DMS114 treated with DMSO at 0.1 percent for 48 hours (cell line): ENCODE measurements at regions not wholly inside any gene's neighbourhood (a gene's known extent, or its start where the extent isn't known, plus 50 kb on each side); places are given as distances from the start of the nearest gene placed in this dataset.

Source experiments
- DNase-seq: peaks from one replicate; lab custom pipeline; 2025; ENCODE audit not compliant: unreplicated experiment; lab: John Stamatoyannopoulos, UW

DNA sequence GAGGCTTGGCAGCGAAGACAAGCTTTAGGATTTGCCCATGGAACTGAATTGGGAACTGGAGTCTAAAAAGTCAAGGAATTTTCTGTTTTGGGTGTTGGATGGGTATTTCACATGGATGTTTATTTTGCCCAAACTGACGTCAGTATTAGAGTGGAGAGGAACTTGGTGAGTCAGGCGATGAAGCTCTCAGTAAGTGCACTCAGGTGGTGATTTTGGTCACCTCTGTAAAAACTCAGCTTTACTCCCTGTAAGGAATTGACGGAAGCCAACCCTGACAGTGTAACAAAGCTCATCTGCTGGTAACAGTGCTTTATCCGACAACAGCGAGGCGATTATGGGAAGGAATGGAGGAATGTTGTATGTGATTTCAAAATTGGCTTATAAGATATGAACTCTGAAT, 77.0 kb upstream of the PGRMC2 start:
- no peak for DNase-seq

- DNase-seq, result no peak
Measured at GRCh38 chr4:128363966-128364365, 76.4 kb upstream of the PGRMC2 start.

DNA sequence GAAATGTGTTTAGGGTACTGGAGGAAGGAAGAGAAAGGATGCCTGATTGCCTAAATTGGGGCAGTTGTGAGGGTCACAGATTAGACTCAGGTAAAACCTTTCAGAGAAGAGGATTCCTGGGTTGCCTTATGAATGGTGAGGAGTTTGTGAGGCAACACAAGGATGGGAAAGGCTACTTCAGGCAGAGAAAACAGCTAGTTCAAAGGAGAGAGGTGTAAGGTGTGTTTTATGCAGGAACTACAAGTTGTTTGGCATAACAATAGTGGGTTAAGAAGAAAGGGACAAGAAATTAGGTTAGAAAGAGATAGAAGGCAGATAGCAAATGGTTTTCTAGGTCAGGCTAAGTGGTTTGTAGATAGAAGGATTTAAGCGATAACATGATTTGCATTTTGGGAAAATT, 75.1 kb upstream of the PGRMC2 start:
- no peak for DNase-seq

DNA sequence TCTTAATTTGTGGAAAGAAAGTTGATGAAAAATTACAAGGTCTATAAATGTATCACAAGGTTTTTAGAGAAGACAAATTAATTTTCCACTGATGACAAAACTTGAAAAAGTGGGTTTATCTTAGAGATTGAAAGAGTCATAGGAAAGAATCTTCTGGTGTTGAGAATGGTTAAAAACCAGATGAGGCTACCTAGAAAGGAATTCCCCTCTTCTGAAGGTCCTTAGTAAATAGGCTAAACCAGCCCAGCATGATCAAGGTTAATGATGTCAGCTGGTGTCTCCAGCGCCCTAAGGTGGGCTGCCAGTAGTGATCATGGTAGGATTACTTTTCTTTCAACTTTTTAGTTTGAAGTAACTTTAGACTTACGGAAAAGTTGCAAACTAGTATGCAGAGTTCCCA, 71.8 kb upstream of the PGRMC2 start:
- DNase-seq, result no peak

DNA sequence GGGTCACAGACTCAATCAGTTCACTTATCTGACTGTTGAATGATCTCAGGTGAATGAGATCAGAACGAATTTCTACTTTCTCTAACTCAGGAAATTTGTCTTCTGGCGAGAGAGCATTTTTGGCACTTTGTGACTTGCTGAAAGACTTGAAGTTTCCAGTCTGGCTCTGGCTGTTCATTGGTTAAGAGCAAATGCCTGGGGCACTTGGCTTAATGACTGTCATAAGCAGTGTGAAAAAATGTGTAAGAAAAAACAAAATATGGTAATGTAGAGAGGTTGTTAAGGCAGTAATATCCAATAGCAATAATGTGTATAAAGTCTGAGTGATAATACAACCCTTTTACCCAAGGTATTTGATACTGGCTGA, 71.3 kb upstream of the PGRMC2 start:
- no peak for DNase-seq

DNA sequence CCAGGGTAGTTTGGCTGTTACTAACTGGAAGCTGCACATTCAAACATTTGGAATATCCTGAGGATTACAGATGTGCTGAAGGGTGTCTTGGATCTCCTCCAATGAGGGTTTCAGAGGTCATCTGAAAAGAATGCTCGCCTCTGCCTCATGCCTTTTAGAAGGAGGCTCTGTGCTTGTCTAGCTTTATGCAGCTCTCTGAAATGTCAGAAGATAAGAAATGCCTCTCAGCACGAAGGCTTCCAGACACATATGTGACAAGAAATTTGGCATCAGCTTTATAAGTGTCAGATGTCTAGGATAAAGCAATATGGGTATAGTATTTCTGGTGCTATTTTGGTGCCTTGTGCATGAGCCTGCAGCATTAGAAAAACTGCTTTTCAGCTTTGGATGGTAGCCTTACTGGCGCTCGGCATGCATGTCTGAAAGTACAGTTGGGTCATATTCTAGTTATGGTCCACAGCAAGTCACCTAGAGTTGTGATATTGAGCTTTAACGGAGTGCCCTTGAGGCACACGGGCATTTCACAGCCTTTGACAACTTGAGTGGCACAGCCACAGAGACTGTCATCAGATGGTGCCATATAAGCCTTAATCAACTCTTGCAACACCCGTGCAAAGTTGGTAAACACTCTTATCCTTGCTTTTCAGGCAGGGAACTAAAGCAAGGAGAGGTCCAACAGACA, 70.8 kb upstream of the PGRMC2 start:
- no peak for DNase-seq

DNA sequence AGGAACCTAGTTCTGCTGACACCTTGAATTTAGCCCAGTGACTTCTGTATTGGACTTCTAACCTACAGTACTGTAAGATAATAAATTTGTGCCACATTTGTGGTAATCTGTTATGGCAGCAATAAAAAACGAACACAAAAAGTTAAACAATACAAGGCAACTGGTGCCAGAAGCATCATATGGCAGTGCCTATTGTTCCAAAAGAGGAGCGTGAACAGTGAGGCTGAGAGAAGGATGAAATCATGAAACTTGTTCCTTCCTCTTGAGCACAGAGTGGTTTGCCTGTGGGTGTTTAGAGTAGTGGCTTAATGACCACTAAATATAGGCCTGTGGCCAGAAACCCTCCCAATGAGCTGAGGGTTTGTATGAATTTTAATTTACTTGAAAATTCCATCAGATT, 69.7 kb upstream of the PGRMC2 start:
- no peak for DNase-seq

- no peak for DNase-seq
Measured at GRCh38 chr4:128355305-128355704, 67.7 kb upstream of the PGRMC2 start.

- no peak for DNase-seq
Measured at GRCh38 chr4:128354205-128354821, 66.7 kb upstream of the PGRMC2 start.

- no peak for DNase-seq
Measured at GRCh38 chr4:128353791-128354190, 66.2 kb upstream of the PGRMC2 start.

DNA sequence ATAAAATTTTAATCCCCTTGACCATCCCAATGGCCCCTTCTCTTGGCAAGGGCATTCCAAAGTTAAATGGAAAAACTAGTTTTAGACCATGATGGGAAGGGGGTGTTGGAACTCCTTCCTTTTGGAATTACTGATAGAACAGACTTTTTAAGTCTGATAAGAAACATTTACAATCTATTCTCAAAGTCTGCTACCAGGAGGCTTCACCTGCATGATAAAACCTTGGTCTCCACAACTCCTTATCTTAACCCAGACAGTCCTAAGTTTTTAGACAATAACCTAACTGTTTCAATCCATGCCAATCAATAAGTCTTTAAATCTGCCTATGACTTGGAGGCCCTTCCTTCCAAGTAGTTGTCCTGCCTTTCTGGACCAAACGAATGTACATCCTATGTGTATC, 63.9 kb upstream of the PGRMC2 start:
- no peak for DNase-seq

DNA sequence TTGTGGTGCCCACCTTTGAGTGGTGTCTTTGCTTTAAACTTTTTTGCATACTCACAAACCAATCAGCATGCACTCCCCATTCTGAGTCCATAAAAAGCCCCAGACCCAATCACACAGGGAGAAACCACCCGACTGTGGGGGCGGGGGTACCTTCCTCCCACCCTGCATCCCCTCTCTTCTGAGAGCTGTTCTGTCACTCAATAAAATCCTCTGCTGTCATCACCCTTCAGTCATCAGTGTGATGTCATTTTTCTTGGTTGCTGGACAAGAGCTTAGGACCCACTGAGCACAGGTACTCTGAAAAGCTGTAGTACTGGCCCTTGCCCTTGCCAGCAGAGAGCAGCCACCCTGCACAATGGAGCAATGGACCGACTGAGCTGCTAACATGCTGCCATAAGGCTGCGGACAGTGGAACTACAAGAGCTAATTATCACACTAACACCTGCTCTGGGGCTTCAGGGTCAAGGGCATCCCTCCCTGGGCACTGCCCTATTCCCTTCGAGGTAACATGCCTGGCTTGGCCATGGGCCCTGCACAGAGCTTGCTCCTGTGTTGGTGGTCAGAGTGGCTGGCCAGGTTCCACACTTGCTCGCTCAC, 62.9 kb upstream of the PGRMC2 start:
- no peak for DNase-seq

GRCh38 chr4:128349921-128350320, 62.3 kb upstream of the PGRMC2 start:
- no peak for DNase-seq

- DNase-seq, result no peak
Measured at GRCh38 chr4:128347930-128348660, 60.5 kb upstream of the PGRMC2 start.

DNA sequence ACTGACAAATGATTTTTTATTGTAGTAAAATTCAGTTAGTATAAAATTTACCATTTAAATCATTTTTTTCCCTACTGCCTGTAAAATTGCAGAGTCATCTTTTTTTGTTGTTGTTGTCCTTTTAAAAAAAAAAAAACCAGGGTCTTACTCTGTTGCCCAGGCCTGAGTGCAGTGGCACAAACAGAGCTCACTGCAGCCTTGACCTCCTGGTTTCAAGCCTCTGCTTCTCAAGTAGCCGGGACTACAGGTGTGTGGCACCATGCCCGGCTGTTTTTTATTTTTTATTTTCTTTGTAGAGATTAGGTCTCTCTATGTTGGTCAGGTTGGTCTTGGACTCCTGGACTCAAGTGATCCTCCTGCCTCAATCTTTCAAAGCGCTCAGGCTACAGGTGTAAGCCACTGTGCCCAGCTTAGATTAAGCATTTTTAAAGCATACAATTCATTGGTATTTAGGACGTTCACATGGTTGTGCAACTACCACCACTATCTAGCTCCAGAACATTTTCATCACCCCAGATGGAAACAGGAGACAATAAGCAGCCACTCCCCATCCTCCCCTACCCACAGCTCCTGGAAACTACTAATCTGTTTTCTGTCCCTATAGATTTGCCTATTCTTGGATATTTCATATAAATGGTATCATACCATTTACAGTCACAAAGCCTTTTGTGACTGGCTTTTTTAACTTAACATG, 59.7 kb upstream of the PGRMC2 start:
- DNase-seq, result no peak

GRCh38 chr4:128346054-128346716, 58.6 kb upstream of the PGRMC2 start:
- DNase-seq, result no peak

GRCh38 chr4:128345650-128346049, 58.0 kb upstream of the PGRMC2 start:
- DNase-seq, result no peak

- DNase-seq, result no peak
Measured at GRCh38 chr4:128342762-128343161, 55.1 kb upstream of the PGRMC2 start.

DNA sequence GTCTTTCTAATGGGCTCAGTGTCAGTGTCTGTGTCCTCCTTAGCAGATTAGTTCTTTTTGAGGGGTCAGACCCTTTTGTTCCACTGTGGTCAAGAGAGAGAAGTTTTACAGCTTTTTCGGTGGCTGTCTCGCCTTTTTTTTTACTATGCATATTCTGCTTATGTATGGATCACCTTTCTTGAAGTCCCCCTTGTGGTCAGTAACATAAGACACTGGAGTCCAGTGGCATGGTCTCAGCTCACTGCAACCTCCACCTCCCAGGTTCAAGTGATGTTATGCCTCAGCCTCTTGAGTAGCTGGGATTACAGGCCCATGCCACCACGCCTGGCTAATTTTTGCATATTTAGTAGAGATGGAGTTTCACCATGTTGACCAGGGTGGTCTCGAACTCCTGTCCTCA, 54.0 kb upstream of the PGRMC2 start:
- no peak for DNase-seq

- no peak for DNase-seq
Measured at GRCh38 chr4:128338634-128339355, 51.2 kb upstream of the PGRMC2 start.
